GM18511 (cell line): ENCODE measurements at regions not wholly inside any gene's neighbourhood (a gene's known extent, or its start where the extent isn't known, plus 50 kb on each side); places are given as distances from the start of the nearest gene placed in this dataset.
"Not testable (repeated sequence)": the region's sequence is repeated elsewhere in the genome, so short reads cannot be mapped to it uniquely, and the experiment has no call there.

Experiments
- ATAC-seq: cut with Tn5 transposase; IDR thresholded peaks from one replicate; pipeline ENCODE4 v1.9.1; 2021; ENCODE audit warnings: mild to moderate bottlenecking, moderate library complexity; ENCODE audit not compliant: unreplicated experiment

DNA sequence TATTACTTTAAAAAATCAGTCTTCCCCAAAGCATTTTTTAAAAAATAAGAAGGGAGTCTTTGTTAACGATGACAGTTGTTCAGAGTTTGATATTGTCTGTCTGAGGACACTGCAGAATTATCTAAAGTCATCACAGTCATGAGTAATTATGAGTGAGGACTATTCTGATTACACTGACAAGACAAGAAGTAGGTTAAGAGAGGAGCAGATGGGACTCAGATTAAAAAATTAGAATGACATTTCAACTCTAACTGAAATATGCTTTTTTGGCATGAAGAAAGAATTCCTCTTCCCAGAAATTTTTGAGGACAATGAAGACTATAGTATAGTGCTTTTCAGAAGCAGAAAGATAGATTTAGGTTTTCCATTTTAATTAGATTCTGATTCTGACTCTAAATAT is 456.5 kb downstream of the EPHA7 start:
- no peak for ATAC-seq

GRCh38 chr6:92952111-92952510 is 467.2 kb downstream of the EPHA7 start:
- not testable (repeated sequence) for ATAC-seq

GRCh38 chr6:92945799-92946198 is 473.6 kb downstream of the EPHA7 start:
- no peak for ATAC-seq

- ATAC-seq, result no peak
These were observed 475.2 kb downstream of the EPHA7 start for GRCh38 chr6:92944132-92944531.

- ATAC-seq, result no peak
These were observed 476.8 kb downstream of the EPHA7 start for GRCh38 chr6:92942549-92942948.

DNA sequence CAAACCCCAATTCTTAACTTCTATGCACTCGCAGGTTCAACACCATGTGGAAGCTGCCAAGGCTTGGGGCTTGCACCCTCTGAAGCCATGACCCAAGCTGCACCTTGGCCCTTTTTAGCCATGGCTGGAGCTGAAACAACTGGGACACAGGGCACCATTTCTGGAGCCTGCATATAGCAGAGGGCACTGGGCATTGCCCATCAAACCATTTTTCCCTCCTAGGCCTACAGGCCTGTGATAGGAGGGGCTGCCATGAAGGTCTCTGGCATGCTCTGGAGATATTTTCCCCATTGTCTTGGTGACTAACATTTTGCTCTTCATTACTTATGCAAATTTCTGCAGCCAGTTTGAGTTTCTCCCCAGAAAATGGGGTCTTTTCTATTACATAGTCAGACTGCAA is 484.7 kb downstream of the EPHA7 start:
- ATAC-seq, result no peak

DNA sequence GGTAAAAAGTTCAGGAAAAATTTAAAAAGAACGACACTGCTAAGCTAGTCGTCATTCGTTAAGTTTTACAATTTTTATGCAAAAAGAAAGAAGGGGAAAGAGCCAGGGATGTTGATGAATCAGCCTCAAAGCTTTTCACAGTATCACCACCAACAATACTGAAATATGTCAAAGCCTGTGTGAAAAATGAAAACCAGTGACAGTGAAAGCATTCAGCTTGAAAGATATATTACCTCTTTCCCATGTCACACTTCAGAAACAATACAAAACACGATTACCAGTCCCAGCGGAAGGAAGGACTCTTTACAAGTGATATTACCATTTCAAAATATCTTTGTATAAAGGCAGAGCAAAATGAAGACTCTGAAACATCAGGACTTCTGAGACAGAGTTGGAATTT is 489.2 kb downstream of the EPHA7 start:
- ATAC-seq, result no peak

GRCh38 chr6:92922216-92922806 is 497.0 kb downstream of the EPHA7 start:
- ATAC-seq, result no peak

DNA sequence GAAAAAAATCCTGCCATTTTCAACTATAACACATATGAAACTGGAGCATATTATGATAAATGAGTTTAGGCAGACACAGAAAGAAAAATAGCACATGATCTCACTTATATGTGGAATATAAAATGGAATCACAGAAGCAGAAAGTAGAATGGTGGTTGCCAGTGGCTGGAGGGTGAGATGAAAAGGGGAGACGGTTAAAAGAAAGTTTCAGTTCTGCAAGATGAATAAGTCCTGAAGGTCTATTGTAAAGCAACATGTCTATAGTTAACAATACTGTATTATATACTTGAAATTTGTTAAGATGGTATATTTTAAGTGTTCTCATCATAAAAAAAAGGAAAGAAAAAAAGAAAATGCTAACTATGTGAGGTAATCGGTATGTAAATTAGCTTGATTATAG is 503.9 kb downstream of the EPHA7 start:
- no peak for ATAC-seq

DNA sequence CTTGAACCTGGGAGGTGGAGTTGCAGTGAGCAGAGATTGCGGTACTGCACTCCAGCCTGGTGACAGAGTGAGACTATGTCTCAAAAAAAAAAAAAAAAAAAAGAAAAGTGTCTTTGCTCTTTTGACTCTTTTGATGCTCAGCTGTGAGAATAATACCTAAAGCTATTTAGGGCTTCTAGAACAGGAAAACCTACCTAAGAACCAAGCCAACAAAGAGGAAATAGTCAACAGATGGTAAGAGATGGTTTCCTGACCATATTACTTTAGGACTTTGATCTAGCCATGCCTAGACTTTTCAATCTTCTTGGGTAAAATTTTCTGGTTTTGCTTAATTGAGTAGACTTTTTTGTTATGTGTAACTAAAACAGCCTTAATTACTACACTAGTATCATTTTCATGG is 508.1 kb downstream of the EPHA7 start:
- ATAC-seq, result no peak

DNA sequence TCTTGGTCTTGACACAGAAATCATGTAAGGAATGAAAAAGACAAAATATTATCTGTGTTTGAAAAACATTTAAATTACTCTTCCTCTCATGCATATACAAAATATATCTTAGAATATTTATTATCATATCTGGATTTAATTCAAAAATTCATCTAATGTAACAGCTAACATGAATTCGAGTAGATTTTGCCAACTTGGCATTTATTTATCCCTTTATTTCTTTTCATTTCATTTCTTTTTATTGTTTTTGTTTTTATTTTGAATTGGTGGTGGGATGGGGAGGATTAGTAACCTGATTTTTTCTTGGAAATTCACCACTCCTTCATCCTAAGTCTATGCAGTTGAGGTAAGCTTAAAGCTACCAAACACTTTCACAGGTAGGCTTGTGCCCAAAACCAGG is 508.7 kb downstream of the EPHA7 start:
- ATAC-seq, result no peak

DNA sequence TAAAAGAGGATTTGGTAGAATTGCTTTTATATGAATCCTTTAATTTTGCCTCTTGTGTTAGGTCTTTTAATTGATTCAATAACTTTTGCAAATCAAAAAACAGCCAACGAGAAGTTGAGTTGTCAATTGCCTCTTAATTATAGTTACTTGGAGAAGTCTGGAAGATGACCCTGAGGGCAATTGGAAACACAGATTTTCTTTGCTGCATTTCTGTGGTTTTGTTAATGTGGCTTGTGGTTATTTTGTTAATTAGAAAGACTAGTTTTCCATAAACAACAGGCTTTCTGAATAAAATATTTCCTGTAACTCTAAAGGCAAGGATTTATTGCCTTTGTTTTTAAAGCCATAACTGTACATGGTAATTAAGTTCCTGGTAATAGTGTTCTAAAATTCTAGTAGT is 513.0 kb downstream of the EPHA7 start:
- ATAC-seq, result no peak

DNA sequence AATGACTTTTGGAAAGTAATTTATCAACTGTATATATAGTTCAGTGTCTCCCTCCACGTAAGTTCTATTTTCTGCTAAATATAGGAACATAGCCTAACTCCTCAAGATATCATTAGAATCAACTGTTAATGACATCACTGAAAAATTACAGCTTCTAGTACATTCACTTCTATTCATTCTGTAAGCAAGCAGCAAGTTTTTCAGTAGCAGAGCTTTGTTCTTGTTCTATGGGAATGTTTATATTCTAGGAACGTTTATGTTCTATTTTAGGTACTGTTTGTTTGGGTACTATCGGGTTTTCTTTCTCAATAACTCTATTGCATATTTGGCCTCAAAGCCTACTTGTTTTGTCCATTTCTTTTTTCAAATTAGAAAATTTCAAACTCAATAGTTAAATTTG is 525.6 kb downstream of the EPHA7 start:
- no peak for ATAC-seq

DNA sequence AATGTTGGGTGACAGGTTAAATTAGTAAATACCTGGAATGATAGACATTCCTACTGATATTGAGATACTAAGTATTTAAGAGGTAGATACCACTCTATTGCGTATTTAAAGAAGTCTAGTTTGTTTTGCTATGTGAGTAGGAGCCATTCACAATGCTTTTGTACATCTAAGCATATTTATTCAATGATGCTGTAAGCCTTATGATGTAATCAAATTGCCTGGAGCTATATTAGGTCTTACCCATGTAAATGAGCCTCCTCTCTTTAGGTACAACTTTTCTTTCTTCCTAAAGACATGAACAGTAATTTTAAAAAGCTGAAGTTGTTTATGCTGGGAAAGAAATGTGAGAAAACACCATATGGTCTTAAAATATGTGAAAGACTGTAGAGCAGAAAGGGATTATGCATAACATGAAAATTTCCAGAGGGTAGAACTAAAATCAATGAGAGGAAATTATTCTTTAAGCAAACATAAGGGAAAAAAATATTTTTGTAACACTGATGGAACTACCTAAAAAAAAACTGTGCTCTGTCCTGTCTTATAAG is 526.7 kb downstream of the EPHA7 start:
- ATAC-seq, result no peak

DNA sequence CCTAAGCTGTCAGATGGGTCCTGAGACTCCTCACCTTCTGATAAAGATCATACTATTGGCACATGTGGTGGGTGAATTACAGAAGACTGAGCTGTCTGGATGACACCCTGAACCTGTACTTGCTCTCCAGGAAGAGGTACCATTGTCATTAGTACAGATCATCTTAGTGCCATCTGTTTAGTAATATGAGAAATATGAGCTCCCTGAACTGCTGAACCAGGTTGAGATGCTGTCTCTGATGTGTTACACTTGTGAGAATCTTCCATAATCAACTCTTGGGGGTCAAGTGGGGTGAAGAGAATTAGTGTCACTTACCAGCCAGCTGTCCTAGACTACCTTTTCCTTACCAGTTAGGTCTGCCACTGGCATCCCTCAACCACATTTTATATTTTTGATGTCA is 531.0 kb downstream of the EPHA7 start:
- no peak for ATAC-seq

DNA sequence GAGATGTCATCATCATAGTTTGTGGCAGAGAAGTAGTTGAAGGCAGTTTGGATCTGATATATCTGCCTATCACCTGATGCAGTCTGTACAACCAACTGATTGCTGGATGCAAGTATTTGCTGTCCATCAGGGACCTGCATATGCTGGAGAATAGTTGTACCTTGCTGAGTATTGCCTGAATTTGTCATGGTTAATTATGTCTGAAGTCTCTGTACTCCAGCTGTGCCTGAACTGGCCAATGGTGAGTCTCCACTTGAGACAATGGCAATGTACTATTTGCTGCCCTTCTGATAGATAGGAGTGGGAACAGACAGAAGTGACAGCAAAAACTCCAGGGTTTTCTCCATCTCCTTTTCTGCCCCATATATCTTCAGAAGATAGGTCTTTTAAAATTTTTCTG is 531.5 kb downstream of the EPHA7 start:
- ATAC-seq, result no peak

DNA sequence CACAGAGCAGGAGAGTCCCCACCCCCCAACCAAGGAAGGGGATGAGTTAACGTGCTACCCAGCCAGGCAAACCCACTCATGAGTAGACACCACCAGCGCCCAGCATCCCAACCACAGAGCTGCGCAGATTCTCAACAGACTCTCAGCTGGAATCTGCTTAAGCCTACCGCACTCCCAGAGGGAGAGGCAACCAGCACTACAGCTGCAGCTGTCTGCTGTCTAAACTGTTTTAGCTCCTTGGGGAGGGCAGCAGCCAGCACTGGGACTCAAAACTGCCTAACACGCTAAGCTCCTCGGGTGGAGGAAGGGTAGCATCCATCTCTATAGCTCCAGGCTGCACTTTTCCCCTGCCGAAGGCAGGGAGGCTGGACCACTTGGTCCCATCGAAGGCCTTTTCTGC is 539.8 kb downstream of the EPHA7 start:
- no peak for ATAC-seq

DNA sequence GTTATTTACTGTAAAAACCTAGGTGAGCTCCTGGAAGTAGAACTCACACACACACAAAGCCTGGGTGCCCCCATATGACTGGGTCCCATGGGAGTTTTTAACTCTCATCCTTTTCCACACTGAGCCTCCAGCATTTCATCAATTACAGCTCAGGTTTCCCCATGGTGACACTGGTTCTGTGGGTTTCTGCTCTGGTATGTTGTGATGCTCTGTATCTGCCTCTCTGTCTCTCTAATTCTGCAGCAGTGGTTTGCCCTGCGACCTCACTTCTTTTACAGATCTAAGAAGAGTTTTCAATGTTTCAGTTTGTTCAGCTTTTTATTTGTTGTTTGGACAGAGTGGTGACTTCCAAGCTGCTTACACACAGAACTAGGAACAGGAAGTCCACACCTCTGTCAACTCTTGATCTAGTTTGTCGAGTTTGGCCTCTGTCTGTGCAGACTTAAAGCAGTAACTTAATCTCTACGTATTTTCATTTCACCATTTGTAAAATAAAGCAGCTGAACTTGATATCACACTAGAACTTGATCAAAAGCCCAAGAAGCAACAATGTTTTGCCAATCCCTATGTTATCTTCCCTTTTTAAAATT is 554.3 kb downstream of the EPHA7 start:
- no peak for ATAC-seq

DNA sequence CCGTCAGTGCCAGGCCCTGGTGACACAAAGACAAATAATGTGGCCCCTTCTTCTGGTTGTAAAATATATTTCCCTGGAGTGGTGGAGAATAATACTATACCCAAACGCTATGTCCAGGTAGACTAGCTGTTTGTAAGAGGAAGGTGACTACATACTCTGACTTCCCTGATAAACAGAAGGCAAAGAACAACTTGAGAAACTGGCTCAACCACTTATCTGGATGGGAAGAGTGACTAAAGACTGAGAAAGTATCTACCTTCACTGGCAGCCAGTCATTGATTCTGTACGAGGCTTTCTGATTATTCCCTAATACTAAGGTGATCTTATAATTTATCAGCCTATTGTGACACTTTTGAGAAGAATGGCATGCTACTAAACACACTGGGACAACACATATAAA is 569.7 kb downstream of the EPHA7 start:
- no peak for ATAC-seq

DNA sequence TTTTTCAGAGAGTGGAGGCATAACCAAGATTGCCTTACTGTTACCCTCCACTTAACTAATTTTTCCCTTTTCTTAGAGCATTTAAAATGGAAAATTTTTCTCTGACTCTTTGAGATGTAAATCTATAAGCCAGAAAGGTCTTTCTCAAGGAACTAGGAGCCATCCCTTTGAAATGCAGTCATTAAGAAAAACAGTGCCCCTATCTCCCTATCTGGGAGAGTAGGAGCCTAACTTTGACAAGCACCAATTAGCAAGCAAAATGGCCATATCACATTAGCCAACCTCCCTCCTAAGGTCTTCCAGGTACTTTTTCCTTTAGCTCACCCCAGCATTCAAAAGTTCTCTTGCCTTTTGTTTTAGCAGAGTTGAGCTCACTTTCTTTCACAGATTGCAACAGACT is 570.5 kb downstream of the EPHA7 start:
- ATAC-seq, result no peak

- no peak for ATAC-seq
These were observed 570.9 kb downstream of the EPHA7 start for GRCh38 chr6:92848459-92848858.

GRCh38 chr6:92847988-92848387 is 571.4 kb downstream of the EPHA7 start:
- ATAC-seq, result no peak
